ENCODE measurements at regions not wholly inside any gene's neighbourhood (a gene's known extent, or its start where the extent isn't known, plus 50 kb on each side); places are given as distances from the start of the nearest gene placed in this dataset.
"Not testable (repeated sequence)": the region's sequence is repeated elsewhere in the genome, so short reads cannot be mapped to it uniquely, and the experiment has no call there.

DNA sequence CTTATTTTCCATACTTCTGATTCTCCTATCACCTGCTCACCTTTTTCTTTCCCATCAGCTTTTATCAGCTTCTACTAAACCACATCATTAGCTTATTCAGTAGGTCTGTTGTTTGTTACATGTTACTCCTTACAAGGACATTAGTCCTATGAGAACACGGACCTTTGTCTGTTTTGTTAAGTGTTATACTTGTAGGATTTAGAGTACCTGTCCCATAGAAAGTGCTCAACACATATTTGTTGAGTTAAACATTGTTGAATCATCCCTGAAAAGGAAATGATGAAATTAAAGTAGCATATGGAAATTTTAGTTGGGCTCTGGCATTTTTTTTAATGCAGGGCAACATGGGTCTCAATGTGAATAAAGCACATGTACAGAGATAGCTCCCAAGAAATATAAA lies 222.1 kb upstream of the CARD18 start:
- H3K36me3 ChIP-seq (replicated peaks in 1 of 2), result no peaks in the 10 kb centered on the region
- no peak for DNase-seq
- no peaks in the 10 kb centered on the region for H3K4me1 ChIP-seq (replicated peaks in 1 of 2)

DNA sequence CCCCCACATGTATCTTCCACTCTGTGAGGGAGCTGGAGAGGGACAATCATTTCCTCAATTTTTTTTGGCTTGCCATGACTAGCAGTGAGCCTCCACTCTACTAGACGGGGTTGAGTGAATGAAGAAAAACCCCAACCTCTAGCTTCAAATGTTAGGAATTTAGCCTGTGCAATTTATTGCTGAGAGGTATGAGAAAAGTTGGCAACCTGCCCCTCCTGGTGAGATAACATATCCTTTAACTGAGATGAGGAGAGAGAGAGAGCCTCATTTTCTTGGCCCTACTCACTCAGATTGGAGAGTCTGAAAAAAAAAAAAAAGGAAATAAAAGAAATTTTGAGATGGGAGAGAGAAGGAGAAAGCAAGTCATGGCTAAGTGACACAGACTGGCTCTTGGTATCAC lies 218.2 kb upstream of the CARD18 start:
- Histone ChIP-seq H3K4me1 (replicated peaks in 1 of 2) (no peaks in the 10 kb centered on the region), H3K27me3 (no peaks in the 10 kb centered on the region), H3K27ac (no peak overlapping the region), H3K36me3 (replicated peaks in 1 of 2) (no peaks in the 10 kb centered on the region), H3K4me3 (no peak overlapping the region), H3K9me3 (replicated peaks in 1 of 3) (no peaks in the 10 kb centered on the region)
- 69 to 81% (median 73%) methylated on average over 1 of the region's 1 CpG for whole genome bisulfite sequencing, 4 donors
- TF ChIP-seq, protein P1, sequence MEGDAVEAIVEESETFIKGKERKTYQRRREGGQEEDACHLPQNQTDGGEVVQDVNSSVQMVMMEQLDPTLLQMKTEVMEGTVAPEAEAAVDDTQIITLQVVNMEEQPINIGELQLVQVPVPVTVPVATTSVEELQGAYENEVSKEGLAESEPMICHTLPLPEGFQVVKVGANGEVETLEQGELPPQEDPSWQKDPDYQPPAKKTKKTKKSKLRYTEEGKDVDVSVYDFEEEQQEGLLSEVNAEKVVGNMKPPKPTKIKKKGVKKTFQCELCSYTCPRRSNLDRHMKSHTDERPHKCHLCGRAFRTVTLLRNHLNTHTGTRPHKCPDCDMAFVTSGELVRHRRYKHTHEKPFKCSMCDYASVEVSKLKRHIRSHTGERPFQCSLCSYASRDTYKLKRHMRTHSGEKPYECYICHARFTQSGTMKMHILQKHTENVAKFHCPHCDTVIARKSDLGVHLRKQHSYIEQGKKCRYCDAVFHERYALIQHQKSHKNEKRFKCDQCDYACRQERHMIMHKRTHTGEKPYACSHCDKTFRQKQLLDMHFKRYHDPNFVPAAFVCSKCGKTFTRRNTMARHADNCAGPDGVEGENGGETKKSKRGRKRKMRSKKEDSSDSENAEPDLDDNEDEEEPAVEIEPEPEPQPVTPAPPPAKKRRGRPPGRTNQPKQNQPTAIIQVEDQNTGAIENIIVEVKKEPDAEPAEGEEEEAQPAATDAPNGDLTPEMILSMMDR (IDR thresholded peaks at IDR 0.05), result no peak
- TF ChIP-seq POLR2A (IDR thresholded peaks at IDR 0.05), result no peak
- no peak for DNase-seq
- intact Hi-C loops (cut with DNase I), result no loop called here

More for the DNA sequence above, 222.1 kb upstream of the CARD18 start:
- TF ChIP-seq, protein P1 (IDR thresholded peaks at IDR 0.05), result no peak
- TF ChIP-seq POLR2A (IDR thresholded peaks at IDR 0.05), result no peak
- Histone ChIP-seq H3K9me3 (replicated peaks in 1 of 3) (no peaks in the 10 kb centered on the region), H3K4me3 (no peak overlapping the region), H3K27me3 (no peaks in the 10 kb centered on the region), H3K27ac (no peak overlapping the region)
- intact Hi-C loops (cut with DNase I), result no loop called here
- 69 to 75% (median 70%) methylated on average over 1 of the region's 1 CpG for WGBS, 4 donors

DNA sequence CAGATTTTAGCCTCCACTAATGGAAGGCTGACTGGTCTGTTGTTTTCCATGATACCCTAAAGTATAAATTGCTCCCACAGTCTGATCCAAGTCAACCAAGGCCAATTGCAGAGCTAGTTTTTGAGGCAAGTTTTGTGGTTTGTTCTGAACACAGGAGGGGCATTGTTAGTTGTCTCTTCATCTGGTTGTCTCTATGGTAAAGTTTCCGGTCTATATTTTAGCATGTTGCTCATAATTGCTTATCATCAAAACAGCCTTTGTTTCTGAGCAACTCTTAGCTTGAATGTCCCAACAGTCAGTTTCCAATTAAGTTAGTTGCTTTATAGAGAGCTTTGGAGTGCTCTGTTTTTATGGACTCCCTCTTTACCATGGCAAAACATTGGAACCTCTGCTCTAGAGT lies 217.6 kb upstream of the CARD18 start:
- no peaks in the 10 kb centered on the region for H3K36me3 ChIP-seq (replicated peaks in 1 of 2)
- DNase-seq, result no peak
- TF ChIP-seq POLR2A (IDR thresholded peaks at IDR 0.05), result no peak
- TF ChIP-seq, protein P1 (IDR thresholded peaks at IDR 0.05), result no peak
- H3K27ac ChIP-seq, result no peak overlapping the region
- H3K9me3 ChIP-seq (replicated peaks in 1 of 3), result no peaks in the 10 kb centered on the region
- H3K27me3 ChIP-seq, result no peaks in the 10 kb centered on the region
- no peaks in the 10 kb centered on the region for H3K4me1 ChIP-seq (replicated peaks in 1 of 2)
- intact Hi-C loops (cut with DNase I), result no loop called here
- no peak overlapping the region for H3K4me3 ChIP-seq
- 90 to 100% (median 93%) methylated on average over 1 of the region's 1 CpG for WGBS, 4 donors

DNA sequence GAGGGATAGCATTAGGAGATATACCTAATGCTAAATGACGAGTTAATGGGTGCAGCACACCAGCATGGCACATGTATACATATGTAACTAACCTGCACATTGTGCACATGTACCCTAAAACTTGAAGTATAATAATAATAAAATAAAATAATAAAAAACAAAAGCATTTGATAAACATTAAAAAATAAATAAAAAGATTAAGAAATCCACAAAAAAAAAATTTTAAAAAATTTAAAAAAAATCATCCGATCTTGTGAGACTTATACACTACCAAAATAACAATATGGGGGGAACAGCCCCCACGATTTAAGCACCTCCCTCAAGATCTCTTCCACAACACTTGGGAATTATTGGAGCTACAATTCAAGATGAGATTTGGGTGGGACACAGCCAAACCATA lies 210.3 kb upstream of the CARD18 start:
- WGBS, 4 donors, result 77 to 83% (median 80%) methylated on average over 2 to 3 of the region's 3 CpGs

DNA sequence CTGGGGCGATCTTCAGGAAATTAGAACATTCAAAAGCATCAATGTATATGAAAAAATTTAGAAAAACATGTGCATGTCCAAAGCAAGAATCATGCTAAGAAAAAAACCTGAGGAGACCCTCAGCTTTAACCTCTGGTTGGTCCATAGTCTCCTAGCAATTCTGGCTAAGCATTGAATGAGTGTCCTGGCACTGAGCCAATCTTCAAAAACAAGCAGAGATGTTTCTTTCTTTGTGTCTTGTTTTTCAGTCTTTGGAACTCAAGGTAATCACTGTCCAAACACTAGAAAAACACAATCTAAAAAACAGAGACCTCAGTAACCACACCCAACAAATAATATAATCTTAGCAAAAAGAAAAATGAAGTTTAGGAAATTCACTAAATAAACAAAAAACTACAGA lies 205.4 kb upstream of the CARD18 start:
- intact Hi-C loops (cut with DNase I), result no loop called here
- no peaks in the 10 kb centered on the region for H3K9me3 ChIP-seq (replicated peaks in 1 of 3)
- 79 to 91% (median 86%) methylated on average over 1 of the region's 1 CpG for WGBS, 4 donors
- H3K4me1 ChIP-seq (replicated peaks in 1 of 2), result no peaks in the 10 kb centered on the region
- H3K27ac ChIP-seq, result no peak overlapping the region
- H3K4me3 ChIP-seq, result no peak overlapping the region
- H3K27me3 ChIP-seq, result no peaks in the 10 kb centered on the region
- H3K36me3 ChIP-seq (replicated peaks in 1 of 2), result no peaks in the 10 kb centered on the region
- DNase-seq, result no peak
- TF ChIP-seq POLR2A (IDR thresholded peaks at IDR 0.05), result no peak
- TF ChIP-seq, protein P1 (IDR thresholded peaks at IDR 0.05), result no peak

More for the DNA sequence above, 210.3 kb upstream of the CARD18 start:
- H3K4me3 ChIP-seq; H3K27ac ChIP-seq; H3K9me3 ChIP-seq (replicated peaks in 1 of 3); intact Hi-C loops (cut with DNase I); DNase-seq; H3K27me3 ChIP-seq; H3K4me1 ChIP-seq (replicated peaks in 1 of 2); H3K36me3 ChIP-seq (replicated peaks in 1 of 2): not testable (repeated sequence)
